HG03378 (cell line): ENCODE measurements at regions not wholly inside any gene's neighbourhood (a gene's known extent, or its start where the extent isn't known, plus 50 kb on each side); places are given as distances from the start of the nearest gene placed in this dataset.

Source experiments
- ATAC-seq: cut with Tn5 transposase; IDR thresholded peaks from one replicate; pipeline ENCODE4 v1.9.1; 2021; ENCODE audit warnings: mild to moderate bottlenecking, moderate library complexity; ENCODE audit not compliant: unreplicated experiment

DNA sequence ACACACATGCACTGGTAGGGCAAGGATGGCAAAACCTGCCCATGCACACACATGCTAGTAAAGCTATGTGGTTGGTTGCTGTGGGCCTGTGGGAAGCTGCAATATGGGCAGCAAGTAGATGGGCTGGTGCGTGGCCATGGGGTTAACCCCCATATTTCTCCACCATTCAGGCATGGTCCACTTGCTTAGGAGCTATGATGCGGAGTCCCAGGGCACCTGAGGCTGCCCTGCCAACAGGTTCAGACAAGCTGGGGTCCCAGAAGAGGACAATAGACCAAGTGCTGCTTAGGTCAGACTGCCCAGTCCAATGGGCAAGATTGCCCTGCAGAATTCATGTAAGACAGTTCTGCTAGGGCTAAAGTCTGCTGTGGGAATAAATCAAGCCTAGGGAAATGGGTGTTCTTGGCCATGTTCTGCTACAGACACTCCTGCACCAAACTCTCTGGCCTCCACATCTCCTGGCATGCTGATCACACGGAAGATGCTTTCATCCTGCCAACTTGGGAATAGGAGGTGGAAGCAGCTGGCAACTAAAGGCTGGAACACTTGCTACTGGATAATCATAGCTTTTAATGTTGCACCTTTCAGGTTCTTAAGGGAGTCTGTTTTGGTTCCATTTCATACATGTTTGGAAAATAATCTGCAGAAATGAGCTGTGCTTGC, 646.3 kb upstream of the SLITRK1 start:
- ATAC-seq: no peak

GRCh38 chr13:84525865-84526264, 643.6 kb upstream of the SLITRK1 start:
- ATAC-seq: no peak

GRCh38 chr13:84524586-84524985, 642.3 kb upstream of the SLITRK1 start:
- no peak for ATAC-seq

GRCh38 chr13:84500016-84500415, 617.7 kb upstream of the SLITRK1 start:
- no peak for ATAC-seq

GRCh38 chr13:84497613-84498012, 615.3 kb upstream of the SLITRK1 start:
- ATAC-seq: no peak

- no peak for ATAC-seq
Measured at GRCh38 chr13:84491952-84492351, 609.7 kb upstream of the SLITRK1 start.

- ATAC-seq: no peak
Measured at GRCh38 chr13:84487752-84488151, 605.5 kb upstream of the SLITRK1 start.

DNA sequence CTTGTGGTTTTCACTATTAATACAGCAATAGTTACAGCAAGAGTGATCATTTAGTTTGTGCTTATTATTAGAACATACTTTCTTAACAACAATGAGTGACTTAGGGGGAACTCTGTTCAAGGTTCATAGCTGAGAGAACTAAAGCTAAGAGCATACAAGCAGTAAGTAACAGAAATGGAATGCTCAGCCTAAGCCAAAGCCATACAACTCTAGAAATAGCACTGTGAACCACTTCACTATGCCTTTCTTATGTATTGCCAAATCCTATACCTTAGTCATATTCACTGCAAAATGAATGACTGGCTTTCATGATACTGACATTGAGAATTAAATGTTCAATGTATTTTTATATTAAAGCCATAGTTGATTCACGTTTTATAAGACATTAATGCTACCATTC, 599.7 kb upstream of the SLITRK1 start:
- ATAC-seq: no peak

GRCh38 chr13:84479656-84480055, 597.4 kb upstream of the SLITRK1 start:
- no peak for ATAC-seq

- ATAC-seq: no peak
Measured at GRCh38 chr13:84470528-84470927, 588.3 kb upstream of the SLITRK1 start.

- no peak for ATAC-seq
Measured at GRCh38 chr13:84466461-84466860, 584.2 kb upstream of the SLITRK1 start.

GRCh38 chr13:84460989-84461388, 578.7 kb upstream of the SLITRK1 start:
- ATAC-seq: no peak

- ATAC-seq: no peak
Measured at GRCh38 chr13:84455143-84455905, 573.0 kb upstream of the SLITRK1 start.

DNA sequence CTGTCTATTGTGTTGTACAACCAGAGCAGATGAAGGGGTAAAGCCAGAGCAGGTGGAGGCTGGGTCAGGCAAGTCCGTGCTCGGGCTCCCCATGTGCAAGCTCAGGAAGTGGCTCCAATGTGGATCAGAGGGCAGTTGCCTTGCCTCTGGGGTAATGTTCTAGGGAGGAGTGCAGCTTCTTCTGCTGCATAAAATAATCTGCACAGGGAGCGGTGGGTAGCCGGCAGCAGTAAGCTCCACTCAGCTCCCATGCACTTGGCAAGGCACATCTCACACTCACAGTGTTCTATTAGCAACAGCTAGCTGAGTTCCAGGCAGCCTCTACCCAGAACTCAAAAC, 565.3 kb upstream of the SLITRK1 start:
- no peak for ATAC-seq

DNA sequence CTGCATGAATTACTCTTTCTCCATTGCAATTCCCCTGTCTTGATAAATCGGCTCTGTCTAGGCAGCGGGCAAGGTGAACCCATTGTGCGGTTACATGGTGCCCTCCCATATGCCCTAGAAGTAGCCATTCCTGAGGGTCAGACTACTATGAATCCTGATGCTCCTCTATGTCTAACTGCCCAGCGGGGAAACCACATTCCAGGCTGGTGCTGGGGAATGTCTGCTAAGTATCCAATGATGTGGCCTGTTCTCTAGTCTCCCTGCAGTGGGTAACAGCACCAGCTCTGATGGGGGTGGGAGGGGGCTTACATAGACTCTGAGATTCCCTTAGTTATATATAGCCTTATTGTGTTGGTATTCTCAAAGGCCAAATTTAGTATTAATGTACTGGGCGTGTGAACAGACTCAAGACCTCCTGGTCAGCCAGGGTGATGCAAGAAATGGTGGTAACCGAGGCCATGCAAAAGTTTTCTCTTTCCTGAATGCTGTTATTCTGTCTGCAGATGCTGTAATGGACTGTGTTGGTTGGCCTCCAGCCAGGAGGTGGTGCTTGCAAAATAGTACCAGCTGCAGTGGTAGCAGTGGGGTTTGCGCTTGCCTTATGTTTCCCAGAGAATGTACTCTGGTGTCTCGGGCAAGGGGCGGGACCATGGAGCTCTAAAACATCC, 564.8 kb upstream of the SLITRK1 start:
- ATAC-seq: no peak

DNA sequence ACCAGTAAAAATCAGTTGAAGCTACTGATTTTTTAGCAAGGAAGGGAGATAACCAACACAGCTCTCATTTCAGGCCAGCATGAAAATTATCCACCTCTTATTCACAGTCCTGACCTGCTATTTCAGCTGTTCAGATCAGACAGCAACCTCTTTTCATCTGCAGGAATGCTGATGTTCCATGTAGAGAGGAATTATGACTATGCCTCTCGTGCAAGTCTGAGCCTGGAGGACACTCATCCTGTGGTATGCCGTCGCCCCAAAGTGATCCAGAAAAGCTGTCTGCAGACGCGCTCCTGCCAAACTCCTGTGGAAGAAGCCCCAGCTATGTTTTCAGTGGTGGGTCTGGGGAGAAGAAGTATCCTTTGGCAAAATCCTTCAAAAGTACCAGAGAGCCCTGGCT, 563.5 kb upstream of the SLITRK1 start:
- no peak for ATAC-seq

DNA sequence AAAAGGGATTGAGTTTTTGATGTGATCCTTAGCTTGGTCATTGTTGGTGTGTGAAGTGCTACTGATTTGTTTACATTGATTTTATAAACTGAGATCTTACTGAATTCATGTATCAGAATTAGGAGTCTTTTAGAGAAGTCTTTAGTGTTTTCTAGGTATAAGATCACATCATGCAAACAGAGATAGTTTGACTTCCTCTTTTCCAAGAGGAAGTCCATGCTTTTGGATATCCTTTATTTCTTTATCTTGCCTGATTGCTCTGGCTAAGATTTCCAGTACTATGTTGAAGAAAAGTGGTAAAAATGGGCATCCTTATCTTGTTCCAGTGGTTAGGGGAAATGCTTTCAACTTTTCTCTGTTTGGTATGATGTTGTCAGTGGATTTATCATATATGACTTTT, 561.2 kb upstream of the SLITRK1 start:
- no peak for ATAC-seq

- ATAC-seq: no peak
Measured at GRCh38 chr13:84439108-84439507, 556.8 kb upstream of the SLITRK1 start.

DNA sequence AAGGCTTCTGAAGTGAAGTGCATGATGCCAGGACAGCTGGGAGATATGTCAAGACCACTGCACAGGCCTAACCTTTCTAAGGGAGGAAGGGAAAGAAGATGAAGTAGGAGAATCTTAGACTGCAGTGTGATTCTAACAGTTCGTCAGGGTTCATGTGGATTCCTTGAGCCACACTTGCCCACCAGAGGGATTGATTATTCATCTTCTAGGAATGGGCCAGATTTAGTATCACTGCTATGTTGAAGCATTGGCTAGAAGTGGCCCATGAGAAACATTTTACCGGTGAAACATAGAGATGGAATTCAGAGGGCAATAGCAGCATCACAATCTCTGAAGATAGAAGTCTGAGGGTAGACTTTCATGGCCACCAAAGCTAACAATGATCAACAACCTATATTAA, 550.8 kb upstream of the SLITRK1 start:
- ATAC-seq: no peak

GRCh38 chr13:84431646-84432045, 549.4 kb upstream of the SLITRK1 start:
- ATAC-seq: no peak

- ATAC-seq: no peak
Measured at GRCh38 chr13:84430446-84430845, 548.2 kb upstream of the SLITRK1 start.

GRCh38 chr13:84430015-84430414, 547.7 kb upstream of the SLITRK1 start:
- ATAC-seq: no peak
